WTC11 (cell line): ENCODE measurements at regions not wholly inside any gene's neighbourhood (a gene's known extent, or its start where the extent isn't known, plus 50 kb on each side); places are given as distances from the start of the nearest gene placed in this dataset.

Experiments used
- ATAC-seq: fragments of 200-7000 bp; cut with Tn5 transposase; 2 replicates; pipeline ENCODE4 v1.10.0; 2021; ENCODE audit warnings: mild to moderate bottlenecking, moderate library complexity
- CTCF ChIA-PET: fragments of 300-600 bp; sonication (Branson Sonifier 250); formaldehyde crosslinking; loops from one replicate; lab custom pipeline; 2021; ENCODE audit warnings: antibody characterized with exemption; lab: Charles Lee
- POLR2A ChIA-PET: fragments of 350-600 bp; sonication (Branson Sonifier 250); formaldehyde crosslinking; loops from one replicate; lab custom pipeline; 2021; ENCODE audit warnings: antibody characterized with exemption; lab: Charles Lee
- DNase-seq: peaks from one replicate; pipeline ENCODE4 v3.0.0; 2021; ENCODE audit warnings: low spot score
- H3K27ac Mint-ChIP-seq: 2 replicates; pipeline ENCODE4 v1.8.0; 2021; ENCODE audit warnings: mixed read lengths
- H3K27me3 Mint-ChIP-seq: 2 replicates; pipeline ENCODE4 v1.8.0; 2021; ENCODE audit warnings: low read depth, mild to moderate bottlenecking, moderate library complexity, mixed read lengths
- H3K36me3 Mint-ChIP-seq: 2 replicates; pipeline ENCODE4 v1.8.0; 2021; ENCODE audit warnings: mixed read lengths
- H3K4me1 Mint-ChIP-seq: 2 replicates; pipeline ENCODE4 v1.8.0; 2022; ENCODE audit warnings: mixed read lengths
- H3K4me3 Mint-ChIP-seq: 2 replicates; pipeline ENCODE4 v1.8.0; 2021; ENCODE audit warnings: mild to moderate bottlenecking, moderate library complexity, mixed read lengths
- H3K9me3 Mint-ChIP-seq: 2 replicates; pipeline ENCODE4 v1.8.0; 2021; ENCODE audit warnings: mixed read lengths
- ATF1 ChIP-seq: sonication (generic); formaldehyde crosslinking; IDR thresholded peaks from 2 replicates; pipeline ENCODE4 v1.8.1; 2023; ENCODE audit warnings: mild to moderate bottlenecking, moderate library complexity, missing genetic modification reagents
- ATF2 ChIP-seq: sonication (generic); formaldehyde crosslinking; IDR thresholded peaks from 2 replicates; pipeline ENCODE4 v1.8.1; 2022; ENCODE audit warnings: low read depth, missing genetic modification reagents, borderline replicate concordance
- CREB1 ChIP-seq: sonication (generic); formaldehyde crosslinking; IDR thresholded peaks from 2 replicates; pipeline ENCODE4 v1.8.0; 2023; ENCODE audit warnings: mild to moderate bottlenecking, missing genetic modification reagents
- EMX1 ChIP-seq: fragments of 250-450 bp; sonication (Bioruptor Pico); IDR thresholded peaks from 2 replicates; pipeline ENCODE4 v1.8.0; 2021; ENCODE audit warnings: mild to moderate bottlenecking
- ETV6 ChIP-seq: sonication (generic); formaldehyde crosslinking; IDR thresholded peaks from 2 replicates; pipeline ENCODE4 v1.8.1; 2022; ENCODE audit warnings: mild to moderate bottlenecking, missing genetic modification reagents
- FOXP1 ChIP-seq: sonication (generic); formaldehyde crosslinking; IDR thresholded peaks from 2 replicates; pipeline ENCODE4 v1.8.0; 2022; ENCODE audit warnings: missing genetic modification reagents, mild to moderate bottlenecking, moderate library complexity, borderline replicate concordance
- GRHL2 ChIP-seq: fragments of 250-450 bp; sonication (Bioruptor Pico); IDR thresholded peaks from 2 replicates; pipeline ENCODE4 v1.8.0; 2022; ENCODE audit warnings: mild to moderate bottlenecking, moderate library complexity; ENCODE audit not compliant: insufficient replicate concordance, severe bottlenecking
- JAZF1 ChIP-seq: fragments of 250-450 bp; sonication (Bioruptor Pico); IDR thresholded peaks from 2 replicates; pipeline ENCODE4 v1.9.0; 2021; ENCODE audit warnings: moderate library complexity, mild to moderate bottlenecking, inconsistent platforms
- MAX ChIP-seq: sonication (generic); formaldehyde crosslinking; IDR thresholded peaks from 2 replicates; pipeline ENCODE4 v1.8.0; 2022; ENCODE audit warnings: mild to moderate bottlenecking, missing genetic modification reagents
- NFE2L1 ChIP-seq: sonication (generic); formaldehyde crosslinking; IDR thresholded peaks from 2 replicates; pipeline ENCODE4 v1.8.1; 2023; ENCODE audit warnings: missing genetic modification reagents
- NFYB ChIP-seq: sonication (generic); formaldehyde crosslinking; conservative IDR thresholded peaks from 2 replicates; pipeline ENCODE4 v1.8.0; 2022; ENCODE audit warnings: low read depth, missing genetic modification reagents
- NR3C1 ChIP-seq: sonication (generic); formaldehyde crosslinking; conservative IDR thresholded peaks from 2 replicates; pipeline ENCODE4 v1.8.1; 2023; ENCODE audit warnings: low read depth, mild to moderate bottlenecking, missing genetic modification reagents
- RELA ChIP-seq: sonication (generic); formaldehyde crosslinking; IDR thresholded peaks from 2 replicates; pipeline ENCODE4 v1.8.1; 2022; ENCODE audit warnings: missing genetic modification reagents, mild to moderate bottlenecking, borderline replicate concordance
- SMAD3 ChIP-seq: sonication (generic); formaldehyde crosslinking; IDR thresholded peaks from 2 replicates; pipeline ENCODE4 v1.8.0; 2022; ENCODE audit warnings: missing genetic modification reagents, mild to moderate bottlenecking, borderline replicate concordance
- STAT6 ChIP-seq: sonication (generic); formaldehyde crosslinking; conservative IDR thresholded peaks from 2 replicates; pipeline ENCODE4 v1.8.1; 2023; ENCODE audit warnings: mild to moderate bottlenecking, low read depth, missing genetic modification reagents, moderate library complexity
- TEAD1 ChIP-seq: sonication (generic); formaldehyde crosslinking; IDR thresholded peaks from 2 replicates; pipeline ENCODE4 v1.8.0; 2022; ENCODE audit warnings: mild to moderate bottlenecking, missing genetic modification reagents
- TP53 ChIP-seq: sonication (generic); formaldehyde crosslinking; IDR thresholded peaks from 2 replicates; pipeline ENCODE4 v1.8.1; 2023; ENCODE audit warnings: mild to moderate bottlenecking, missing genetic modification reagents
- USF1 ChIP-seq: sonication (generic); formaldehyde crosslinking; IDR thresholded peaks from 2 replicates; pipeline ENCODE4 v1.8.0; 2022; ENCODE audit warnings: mild to moderate bottlenecking, missing genetic modification reagents
- USF2 ChIP-seq: sonication (generic); formaldehyde crosslinking; IDR thresholded peaks from 2 replicates; pipeline ENCODE4 v1.8.1; 2023; ENCODE audit warnings: mild to moderate bottlenecking, missing genetic modification reagents, moderate library complexity
- ZMAT4 ChIP-seq: fragments of 250-450 bp; sonication (Bioruptor Pico); IDR thresholded peaks from 2 replicates; pipeline ENCODE4 v1.9.0; 2021; ENCODE audit warnings: mild to moderate bottlenecking
- ZNF219 ChIP-seq: sonication (generic); formaldehyde crosslinking; IDR thresholded peaks from 2 replicates; pipeline ENCODE4 v1.8.0; 2023; ENCODE audit warnings: missing genetic modification reagents, mild to moderate bottlenecking, borderline replicate concordance
- ZNF416 ChIP-seq: fragments of 250-450 bp; sonication (Bioruptor Pico); IDR thresholded peaks from 2 replicates; pipeline ENCODE4 v1.9.0; 2021; ENCODE audit warnings: mild to moderate bottlenecking, inconsistent platforms
- ZNF425 ChIP-seq: fragments of 250-450 bp; sonication (Bioruptor Pico); conservative IDR thresholded peaks from 2 replicates; pipeline ENCODE4 v1.9.0; 2021; ENCODE audit warnings: mild to moderate bottlenecking

GRCh38 chr12:98449584-98449983 lies 65.8 kb upstream of the TMPO start (continued):
- TF ChIP-seq STAT6 (CRISPR knock-in tag) = no peak
- TF ChIP-seq, all 79 proteins: peak for 0

GRCh38 chr12:98453070-98453469 lies 62.3 kb upstream of the TMPO start:
- TF ChIP-seq NFYB (CRISPR knock-in tag) = no peak
- TF ChIP-seq MAX = no peak
- TF ChIP-seq USF1 (CRISPR knock-in tag) = no peak
- no peak for TF ChIP-seq TEAD1 (CRISPR knock-in tag)
- no peak for TF ChIP-seq TP53 (CRISPR knock-in tag)
- no peak for TF ChIP-seq ZNF425 (CRISPR knock-in tag)
- TF ChIP-seq USF2 (CRISPR knock-in tag) = no peak
- TF ChIP-seq ZNF416 (CRISPR knock-in tag) = no peak
- TF ChIP-seq ATF2 = no peak
- Mint-ChIP-seq H3K27ac (no peak overlapping the region), H3K4me3 (no peak overlapping the region), H3K36me3 (no peaks in the 10 kb centered on the region), H3K4me1 (peaks cover 15% of the 10 kb centered on the region), H3K9me3 (no peaks in the 10 kb centered on the region), H3K27me3 (peaks cover 21% of the 10 kb centered on the region)
- ChIA-PET POLR2A (no interaction called here), CTCF (no interaction called here)
- ATAC-seq (no peak), DNase-seq (no peak)

- Mint-ChIP-seq H3K27ac (no peak overlapping the region), H3K36me3 (no peaks in the 10 kb centered on the region), H3K9me3 (no peaks in the 10 kb centered on the region), H3K4me3 (no peak overlapping the region), H3K4me1 (peaks cover 11% of the 10 kb centered on the region), H3K27me3 (peaks cover 21% of the 10 kb centered on the region)
- ChIA-PET CTCF (no interaction called here), POLR2A (no interaction called here)
- ATAC-seq (no peak), DNase-seq (no peak)
- no peak for TF ChIP-seq FOXP1 (CRISPR knock-in tag)
- TF ChIP-seq ZNF219 (CRISPR knock-in tag) = no peak
- no peak for TF ChIP-seq ZMAT4
- no peak for TF ChIP-seq CREB1 (CRISPR knock-in tag)
- TF ChIP-seq ATF1 (CRISPR knock-in tag) = no peak
- TF ChIP-seq SMAD3 = no peak
- TF ChIP-seq EMX1 (CRISPR knock-in tag) = no peak
- TF ChIP-seq GRHL2 = no peak
- TF ChIP-seq ETV6 (CRISPR knock-in tag) = no peak
- TF ChIP-seq RELA (CRISPR knock-in tag) = no peak
- TF ChIP-seq NR3C1 (CRISPR knock-in tag) = no peak
- TF ChIP-seq ZNF425 (CRISPR knock-in tag) = no peak
- TF ChIP-seq JAZF1 (CRISPR knock-in tag) = no peak
- TF ChIP-seq NFE2L1 (CRISPR knock-in tag) = no peak
Observed at GRCh38 chr12:98453492-98453891, 61.9 kb upstream of the TMPO start.
